Neural progenitor cell (in vitro differentiated cells): ENCODE measurements at regions not wholly inside any gene's neighbourhood (a gene's known extent, or its start where the extent isn't known, plus 50 kb on each side); places are given as distances from the start of the nearest gene placed in this dataset.

Source experiments
- CTCF ChIP-seq: fragments of 200-600 bp; sonication (generic); IDR thresholded peaks from 2 replicates; pipeline ENCODE4 v1.5.1; 2017; ENCODE audit warnings: antibody characterized with exemption, mild to moderate bottlenecking
- EZH2 ChIP-seq: fragments of 200-600 bp; sonication (generic); IDR thresholded peaks from 2 replicates; pipeline ENCODE4 v1.6.1; 2017; ENCODE audit warnings: antibody characterized with exemption, mild to moderate bottlenecking, moderate library complexity
- EZH2phosphoT487 ChIP-seq: fragments of 200-600 bp; sonication (generic); IDR thresholded peaks from 2 replicates; pipeline ENCODE4 v1.6.1; 2017; ENCODE audit warnings: antibody characterized with exemption

GRCh38 chr5:145111420-145111819 is 723.7 kb downstream of the PRELID2 start:
- no peak for TF ChIP-seq EZH2
- no peak for TF ChIP-seq CTCF
- TF ChIP-seq EZH2phosphoT487 = no peak
